ENCODE measurements at regions not wholly inside any gene's neighbourhood (a gene's known extent, or its start where the extent isn't known, plus 50 kb on each side); places are given as distances from the start of the nearest gene placed in this dataset.

DNA sequence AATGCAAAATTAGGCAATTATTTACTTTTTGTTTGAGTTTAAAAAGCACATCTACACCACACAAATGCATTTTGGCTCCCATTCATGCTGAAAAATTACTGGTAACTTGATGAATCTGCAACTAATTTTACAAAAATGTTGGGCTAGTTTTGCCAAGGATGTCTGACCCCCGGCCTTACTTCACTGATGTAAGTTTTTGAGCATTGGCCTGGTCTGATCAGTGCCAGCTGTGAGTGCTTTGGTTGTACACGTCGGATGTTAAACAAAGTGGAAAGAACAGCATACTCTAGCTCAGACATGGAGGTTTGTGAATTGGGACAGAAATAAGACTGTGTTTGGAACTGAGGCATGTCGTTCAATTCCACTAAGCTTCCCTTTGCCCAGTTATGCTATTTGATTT is 1044.2 kb downstream of the TLE4 start:
- Mint-ChIP-seq H3K36me3 (no peaks in the 10 kb centered on the region), H3K27ac (no peak overlapping the region), H3K9me3 (peaks cover 4% of the 10 kb centered on the region), H3K4me3 (no peak overlapping the region), H3K27me3 (no peaks in the 10 kb centered on the region), H3K4me1 (no peaks in the 10 kb centered on the region)
- ATAC-seq (ENCODE audit: low read depth), result no peak
- DNase-seq, result no peak
- POLR2A ChIA-PET, result no interaction called here

DNA sequence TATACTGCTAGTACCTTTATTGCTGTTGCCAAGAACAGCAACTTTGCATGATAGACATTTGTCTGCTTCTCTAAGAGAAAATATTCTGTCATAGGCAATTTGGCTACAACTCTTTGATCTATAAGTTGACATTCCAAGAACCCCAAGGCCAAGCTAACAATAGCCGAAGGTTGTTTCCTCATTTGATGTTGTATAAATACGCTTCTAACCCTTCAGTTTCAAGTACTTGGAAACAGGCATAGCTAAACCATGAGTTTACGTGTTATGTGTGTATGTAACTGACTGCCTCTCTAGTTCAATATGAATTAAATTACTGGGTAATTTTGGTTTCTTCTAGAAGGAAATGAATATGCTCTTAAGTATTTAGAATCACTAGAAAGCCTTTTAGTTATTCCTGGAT is 1034.0 kb downstream of the TLE4 start:
- POLR2A ChIA-PET, result no interaction called here
- Mint-ChIP-seq H3K27me3 (no peaks in the 10 kb centered on the region), H3K27ac (no peak overlapping the region), H3K4me1 (no peaks in the 10 kb centered on the region), H3K9me3 (peaks cover 1% of the 10 kb centered on the region), H3K36me3 (no peaks in the 10 kb centered on the region), H3K4me3 (no peak overlapping the region)
- DNase-seq (no peak), ATAC-seq (ENCODE audit: low read depth) (no peak)

DNA sequence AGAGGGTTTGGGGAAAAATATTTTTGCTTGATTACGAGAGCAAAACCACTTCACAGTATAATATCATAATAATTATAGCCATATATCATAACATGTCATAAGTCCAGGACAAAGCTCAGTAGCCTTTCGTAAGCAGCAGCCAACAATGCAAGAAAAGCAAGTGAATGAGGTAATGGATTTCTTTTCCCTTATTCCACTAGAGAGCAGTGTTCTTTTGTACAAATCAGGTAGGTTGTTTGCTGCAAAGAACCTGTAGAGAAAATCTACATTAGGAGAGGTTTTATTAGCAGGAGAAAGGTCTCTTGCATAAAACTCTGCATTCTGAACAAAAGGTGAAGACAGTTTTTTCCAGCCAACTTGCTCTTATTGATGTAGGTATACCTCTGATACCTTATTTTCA is 1033.4 kb downstream of the TLE4 start:
- ATAC-seq (ENCODE audit: low read depth) (no peak), DNase-seq (no peak)
- Mint-ChIP-seq H3K4me3 (no peak overlapping the region), H3K27ac (no peak overlapping the region), H3K9me3 (peaks cover 1% of the 10 kb centered on the region), H3K4me1 (no peaks in the 10 kb centered on the region), H3K36me3 (no peaks in the 10 kb centered on the region), H3K27me3 (no peaks in the 10 kb centered on the region)
- POLR2A ChIA-PET, result no interaction called here

DNA sequence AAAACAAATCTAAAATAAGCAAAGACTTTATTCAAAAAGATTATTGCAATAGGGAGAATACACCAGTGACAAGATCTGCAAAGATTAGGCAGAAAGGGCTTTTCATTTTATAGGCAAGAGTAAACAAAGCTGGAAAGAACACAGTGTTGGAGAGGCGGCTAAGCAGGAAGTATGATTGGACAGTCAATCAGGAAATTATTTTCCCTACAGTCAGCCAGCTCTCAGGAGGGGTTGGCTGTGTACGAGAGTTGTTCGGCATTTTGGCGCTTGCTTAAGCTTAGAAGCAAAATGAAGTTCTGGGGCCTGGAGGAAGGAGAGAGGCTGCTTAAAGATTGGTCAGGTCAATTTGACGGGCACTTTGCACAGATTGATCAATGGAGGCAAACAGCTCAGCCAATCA is 1030.5 kb downstream of the TLE4 start:
- H3K27ac Mint-ChIP-seq, result no peak overlapping the region
- H3K36me3 Mint-ChIP-seq, result no peaks in the 10 kb centered on the region
- H3K9me3 Mint-ChIP-seq, result peaks cover 1% of the 10 kb centered on the region
- DNase-seq (no peak), ATAC-seq (ENCODE audit: low read depth) (no peak)
- no peaks in the 10 kb centered on the region for H3K27me3 Mint-ChIP-seq
- no peaks in the 10 kb centered on the region for H3K4me1 Mint-ChIP-seq
- no peak overlapping the region for H3K4me3 Mint-ChIP-seq
- POLR2A ChIA-PET, result no interaction called here

DNA sequence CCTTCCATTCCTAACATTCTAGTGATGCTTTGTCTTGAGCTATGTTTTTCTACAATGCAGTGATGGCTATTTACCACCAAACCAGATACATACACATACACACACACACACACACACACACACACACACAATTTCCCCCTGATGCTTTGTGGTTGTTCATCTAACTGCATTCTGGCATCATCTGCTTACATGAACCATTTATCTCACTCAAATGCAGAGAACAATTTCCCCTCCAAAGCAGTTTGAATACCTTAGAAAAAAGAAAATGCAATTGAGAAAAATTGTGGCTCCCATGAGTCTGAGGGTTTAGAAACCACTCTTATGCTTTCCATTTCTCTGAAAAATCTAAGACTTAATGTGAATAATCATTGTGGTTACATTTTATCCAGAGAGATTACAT is 1024.8 kb downstream of the TLE4 start:
- Mint-ChIP-seq H3K9me3 (no peaks in the 10 kb centered on the region), H3K27ac (no peak overlapping the region), H3K36me3 (no peaks in the 10 kb centered on the region), H3K4me3 (no peak overlapping the region), H3K27me3 (no peaks in the 10 kb centered on the region), H3K4me1 (no peaks in the 10 kb centered on the region)
- POLR2A ChIA-PET, result no interaction called here
- ATAC-seq (ENCODE audit: low read depth) (no peak), DNase-seq (no peak)

DNA sequence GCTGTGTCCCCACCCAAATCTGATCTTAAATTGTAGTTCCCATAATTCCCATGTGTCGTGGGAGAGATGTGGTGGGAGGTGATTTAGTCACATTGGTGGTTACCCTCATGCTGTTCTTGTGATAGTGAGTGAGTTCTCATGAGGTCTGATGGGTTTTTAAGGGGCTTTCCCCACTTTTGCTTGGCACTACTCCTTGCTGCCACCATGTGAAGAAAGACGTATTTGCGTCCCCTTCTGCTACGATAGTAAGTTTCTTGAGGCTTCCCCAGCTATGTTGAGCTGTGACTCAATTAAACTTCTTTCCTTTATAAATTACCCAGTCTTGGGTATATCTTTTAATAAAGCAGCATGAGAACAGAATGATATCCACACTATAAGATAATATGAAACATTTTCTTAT is 1023.4 kb downstream of the TLE4 start:
- POLR2A ChIA-PET, result no interaction called here
- Mint-ChIP-seq H3K36me3 (no peaks in the 10 kb centered on the region), H3K4me1 (no peaks in the 10 kb centered on the region), H3K27me3 (no peaks in the 10 kb centered on the region), H3K27ac (no peak overlapping the region), H3K9me3 (no peaks in the 10 kb centered on the region), H3K4me3 (no peak overlapping the region)
- no peak for ATAC-seq (ENCODE audit: low read depth)
- DNase-seq, result no peak

DNA sequence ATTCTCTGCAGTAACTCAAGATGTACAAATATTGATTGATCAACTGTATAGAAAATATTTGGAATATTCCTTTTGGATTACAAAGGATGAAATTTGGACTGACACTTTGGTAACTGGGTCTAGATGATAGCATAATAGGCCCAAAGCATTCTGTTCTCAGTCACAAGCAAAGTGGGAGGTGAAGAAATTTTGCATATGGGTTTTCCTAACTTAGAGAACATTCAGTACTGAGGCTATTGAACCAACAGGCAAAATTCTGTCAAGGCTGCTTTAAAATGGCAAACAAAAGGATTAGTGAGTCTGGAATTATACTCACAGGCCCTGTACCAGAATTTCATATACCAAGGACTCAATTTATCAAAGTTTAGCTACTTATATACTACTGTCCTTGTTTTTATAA is 1020.6 kb downstream of the TLE4 start:
- Mint-ChIP-seq H3K4me1 (no peaks in the 10 kb centered on the region), H3K4me3 (no peak overlapping the region), H3K36me3 (no peaks in the 10 kb centered on the region), H3K27ac (no peak overlapping the region), H3K27me3 (no peaks in the 10 kb centered on the region), H3K9me3 (no peaks in the 10 kb centered on the region)
- ATAC-seq (ENCODE audit: low read depth) (no peak), DNase-seq (no peak)
- POLR2A ChIA-PET, result no interaction called here

DNA sequence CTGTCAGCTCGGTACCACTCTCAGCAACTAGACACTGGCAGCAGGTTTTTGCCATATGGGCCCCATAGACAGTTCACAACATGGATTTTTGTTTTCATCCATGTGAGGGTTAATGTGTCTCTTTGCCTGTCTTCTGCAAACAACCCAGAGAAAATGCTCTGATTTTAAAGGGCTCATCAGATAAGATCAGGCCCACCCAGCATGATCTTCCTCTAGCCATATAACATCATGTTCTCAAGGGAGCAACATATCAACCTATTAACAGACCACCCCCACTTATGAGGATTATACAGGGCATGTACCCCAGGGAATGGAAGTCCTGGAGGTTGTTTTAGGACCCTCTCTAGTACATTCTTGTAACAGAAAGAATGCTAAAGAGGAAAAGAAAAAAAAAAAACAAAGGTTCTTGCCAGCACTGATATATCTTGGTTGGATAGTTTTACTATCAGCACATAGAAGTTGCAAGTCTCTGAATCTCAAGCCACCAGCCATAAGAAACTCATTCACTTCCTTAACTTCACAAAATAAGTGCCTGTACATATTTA is 1015.1 kb downstream of the TLE4 start:
- POLR2A ChIA-PET, result no interaction called here
- no peaks in the 10 kb centered on the region for H3K27me3 Mint-ChIP-seq

DNA sequence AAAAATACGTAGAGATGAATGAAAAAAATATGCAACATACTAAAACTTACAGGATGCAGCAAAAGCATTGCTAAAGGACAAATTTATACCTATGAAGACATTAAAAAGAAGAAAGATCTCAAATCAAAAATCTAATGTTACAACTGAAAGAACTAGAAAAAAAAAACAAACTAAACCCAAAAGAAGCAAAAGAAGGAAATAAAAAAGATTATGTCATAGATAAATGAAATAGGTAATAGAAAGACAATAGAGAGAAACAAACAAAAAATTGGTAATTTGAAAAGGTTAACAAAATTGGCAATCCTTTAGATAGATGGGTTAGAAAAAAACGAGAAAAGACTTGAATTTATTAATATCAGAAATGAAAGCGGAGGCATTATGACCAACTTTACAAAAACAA is 1000.2 kb downstream of the TLE4 start:
- H3K4me1 Mint-ChIP-seq, result no peaks in the 10 kb centered on the region
- ATAC-seq (ENCODE audit: low read depth) (no peak), DNase-seq (no peak)
- H3K27ac Mint-ChIP-seq, result no peak overlapping the region
- peaks cover 18% of the 10 kb centered on the region for H3K9me3 Mint-ChIP-seq
- H3K36me3 Mint-ChIP-seq, result no peaks in the 10 kb centered on the region
- POLR2A ChIA-PET, result no interaction called here
- no peak overlapping the region for H3K4me3 Mint-ChIP-seq
- no peaks in the 10 kb centered on the region for H3K27me3 Mint-ChIP-seq

More for the DNA sequence above, 1015.1 kb downstream of the TLE4 start:
- ATAC-seq (ENCODE audit: low read depth) (no peak), DNase-seq (no peak)
- Mint-ChIP-seq H3K36me3 (no peaks in the 10 kb centered on the region), H3K4me3 (no peak overlapping the region), H3K9me3 (peaks cover 1% of the 10 kb centered on the region), H3K27ac (no peak overlapping the region), H3K4me1 (no peaks in the 10 kb centered on the region)

DNA sequence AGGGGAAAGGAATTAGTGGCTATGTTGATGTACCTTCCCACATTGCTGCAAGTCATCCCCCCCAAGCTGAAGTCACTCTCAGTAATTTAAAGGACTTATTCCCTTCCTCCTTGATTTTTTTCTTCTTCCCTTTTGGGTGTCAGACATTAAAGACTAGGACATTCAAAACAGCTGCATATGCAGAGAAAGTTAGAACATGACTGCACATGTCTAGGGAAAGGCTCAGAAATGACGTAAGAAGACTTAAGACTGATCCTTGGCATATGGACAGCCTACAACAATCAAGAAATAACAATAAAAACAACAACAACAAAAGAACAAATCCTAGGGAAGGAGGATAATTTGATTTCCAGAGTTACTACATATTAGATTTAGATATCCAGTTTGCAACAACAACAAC is 997.5 kb downstream of the TLE4 start:
- Mint-ChIP-seq H3K27me3 (no peaks in the 10 kb centered on the region), H3K36me3 (no peaks in the 10 kb centered on the region), H3K4me1 (no peaks in the 10 kb centered on the region), H3K4me3 (no peak overlapping the region), H3K9me3 (peaks cover 12% of the 10 kb centered on the region), H3K27ac (no peak overlapping the region)
- POLR2A ChIA-PET, result no interaction called here
- ATAC-seq (ENCODE audit: low read depth) (no peak), DNase-seq (no peak)

DNA sequence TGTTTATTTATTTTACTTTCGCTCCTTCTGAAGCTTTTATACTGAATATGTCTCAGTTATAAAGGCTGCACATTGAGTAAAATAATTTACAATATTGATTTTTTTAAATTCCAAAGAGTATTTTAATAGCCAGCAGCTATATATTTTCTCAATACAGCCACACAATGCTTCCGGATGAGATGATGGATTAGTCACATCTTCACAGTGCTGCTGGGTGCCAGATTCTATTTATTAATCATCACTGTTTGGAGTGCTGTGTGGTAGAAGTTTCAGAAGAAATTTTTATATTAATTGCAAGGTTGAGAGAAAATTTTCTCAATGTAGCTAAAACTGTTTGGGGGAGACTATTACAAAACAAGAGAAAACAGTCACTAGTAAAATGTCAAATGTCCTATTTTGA is 989.8 kb downstream of the TLE4 start:
- DNase-seq, result no peak
- POLR2A ChIA-PET, result no interaction called here
- Mint-ChIP-seq H3K4me3 (no peak overlapping the region), H3K27me3 (no peaks in the 10 kb centered on the region), H3K36me3 (no peaks in the 10 kb centered on the region), H3K4me1 (no peaks in the 10 kb centered on the region), H3K9me3 (peaks cover 5% of the 10 kb centered on the region), H3K27ac (no peak overlapping the region)
- no peak for ATAC-seq (ENCODE audit: low read depth)

DNA sequence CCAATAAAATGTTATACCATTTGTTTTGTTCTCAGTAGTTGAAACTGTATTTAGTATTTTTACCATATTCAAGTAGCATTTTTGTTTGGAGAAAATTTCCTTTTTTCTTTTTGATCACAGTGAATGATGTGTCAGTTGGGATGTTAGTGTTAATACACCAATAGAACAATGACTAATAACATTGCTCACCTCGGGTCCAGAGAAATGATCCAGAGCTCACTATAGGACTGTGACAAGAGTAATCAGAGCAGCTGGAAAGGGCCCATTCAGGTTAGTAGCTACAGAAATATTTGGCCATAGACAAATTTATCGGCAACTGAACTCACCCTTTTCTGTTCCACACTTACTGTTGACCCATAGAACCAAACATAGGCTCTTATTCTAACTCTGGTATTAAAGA is 989.2 kb downstream of the TLE4 start:
- no peak for DNase-seq
- no peaks in the 10 kb centered on the region for H3K27me3 Mint-ChIP-seq
- H3K9me3 Mint-ChIP-seq, result peaks cover 5% of the 10 kb centered on the region
- no peaks in the 10 kb centered on the region for H3K36me3 Mint-ChIP-seq
- H3K4me3 Mint-ChIP-seq, result no peak overlapping the region
- POLR2A ChIA-PET, result no interaction called here
- ATAC-seq (ENCODE audit: low read depth), result no peak
- H3K4me1 Mint-ChIP-seq, result no peaks in the 10 kb centered on the region
- no peak overlapping the region for H3K27ac Mint-ChIP-seq

DNA sequence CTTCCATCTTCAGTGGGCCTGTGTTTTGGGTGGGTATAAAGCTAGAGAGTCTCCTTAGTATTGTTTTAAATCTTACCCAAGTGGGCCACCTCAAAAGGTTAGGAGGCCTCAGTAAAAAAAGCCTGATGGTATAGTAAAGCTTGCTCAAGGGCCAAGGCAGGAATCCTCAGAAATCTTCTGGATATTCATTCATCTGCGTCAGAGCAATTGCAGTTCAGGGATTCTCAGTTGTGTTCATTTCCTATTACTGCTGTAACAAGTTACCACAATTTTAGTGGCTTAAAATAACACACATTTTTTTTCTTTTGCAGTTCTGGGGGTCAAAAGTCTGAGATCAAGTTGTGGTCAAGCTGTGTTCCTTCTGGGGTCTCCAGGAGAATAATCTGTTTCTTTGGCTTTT is 985.5 kb downstream of the TLE4 start:
- ATAC-seq (ENCODE audit: low read depth) (no peak), DNase-seq (no peak)
- no peak overlapping the region for H3K4me3 Mint-ChIP-seq
- no peaks in the 10 kb centered on the region for H3K4me1 Mint-ChIP-seq
- no peaks in the 10 kb centered on the region for H3K27me3 Mint-ChIP-seq
- POLR2A ChIA-PET, result no interaction called here
- no peaks in the 10 kb centered on the region for H3K9me3 Mint-ChIP-seq
- no peaks in the 10 kb centered on the region for H3K36me3 Mint-ChIP-seq
- no peak overlapping the region for H3K27ac Mint-ChIP-seq

DNA sequence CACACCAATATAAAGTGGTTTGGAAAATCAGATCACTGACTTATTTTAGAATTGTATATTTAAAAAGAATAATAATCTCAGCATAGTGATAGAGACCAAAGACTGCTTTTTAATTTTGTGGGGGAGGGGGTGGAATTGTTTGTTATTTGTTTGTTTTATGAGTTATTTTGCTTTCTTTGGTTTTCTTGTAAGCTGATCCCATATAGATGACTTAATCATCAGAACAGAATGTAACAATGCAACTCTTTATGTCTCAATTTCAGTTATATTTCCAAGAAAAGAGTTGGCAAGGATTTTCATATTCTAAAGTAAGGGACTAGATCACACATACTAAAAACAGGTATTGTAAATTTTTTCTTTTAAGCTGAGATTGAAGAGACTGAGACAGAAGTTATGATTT is 984.9 kb downstream of the TLE4 start:
- Mint-ChIP-seq H3K4me3 (no peak overlapping the region), H3K4me1 (no peaks in the 10 kb centered on the region), H3K27ac (no peak overlapping the region), H3K36me3 (no peaks in the 10 kb centered on the region), H3K9me3 (no peaks in the 10 kb centered on the region), H3K27me3 (no peaks in the 10 kb centered on the region)
- DNase-seq, result no peak
- POLR2A ChIA-PET, result no interaction called here
- no peak for ATAC-seq (ENCODE audit: low read depth)

DNA sequence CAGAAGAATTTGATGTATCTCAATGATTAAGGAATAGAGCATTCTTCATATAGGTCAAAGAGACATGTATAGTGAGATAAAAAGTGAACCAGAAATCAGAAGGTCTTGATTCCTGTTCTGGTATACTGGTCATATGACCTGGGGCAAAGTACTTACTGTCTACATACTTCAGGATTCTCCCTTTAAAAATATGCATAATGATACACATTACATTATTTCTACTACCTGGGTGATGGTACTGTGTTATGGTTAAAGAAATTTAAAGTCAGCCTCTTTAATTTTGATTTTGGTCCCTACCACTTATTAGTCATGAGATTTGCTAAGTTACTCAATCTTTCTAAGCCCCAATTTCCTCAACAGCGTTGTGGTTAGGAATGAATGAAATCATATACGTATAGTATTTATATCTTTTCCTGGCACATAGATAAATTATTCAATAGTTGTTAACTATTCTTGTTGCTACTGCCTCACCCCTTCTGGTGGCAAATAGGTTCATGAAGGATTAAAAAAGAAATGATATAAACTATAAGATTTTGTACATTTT is 984.1 kb downstream of the TLE4 start:
- POLR2A ChIA-PET, result no interaction called here
- no peaks in the 10 kb centered on the region for H3K36me3 Mint-ChIP-seq
- H3K4me1 Mint-ChIP-seq, result no peaks in the 10 kb centered on the region
- DNase-seq (no peak), ATAC-seq (ENCODE audit: low read depth) (no peak)
- H3K27ac Mint-ChIP-seq, result no peak overlapping the region
- no peaks in the 10 kb centered on the region for H3K9me3 Mint-ChIP-seq
- H3K4me3 Mint-ChIP-seq, result no peak overlapping the region
- H3K27me3 Mint-ChIP-seq, result no peaks in the 10 kb centered on the region

All from activated naive CD8-positive, alpha-beta T cell treated with anti-CD3 and anti-CD28 coated beads, Interleukin-2, amount 10 ng/mL, durations not matched to agents 7 days and 5 days (primary cell).